RWPE1 (cell line): ENCODE measurements at regions not wholly inside any gene's neighbourhood (a gene's known extent, or its start where the extent isn't known, plus 50 kb on each side); places are given as distances from the start of the nearest gene placed in this dataset.
"Not testable (repeated sequence)": the region's sequence is repeated elsewhere in the genome, so short reads cannot be mapped to it uniquely, and the experiment has no call there.

ENCODE experiments used
- CTCF ChIA-PET: fragments of 350-600 bp; sonication (Branson Sonifier 250); formaldehyde crosslinking; extraction: SDS; loops from one replicate; lab custom pipeline; 2021; lab: Yijun Ruan, JAX
- POLR2A ChIA-PET: fragments of 400-600 bp; formaldehyde crosslinking; extraction: SDS; loops from one replicate; lab custom pipeline; 2020; ENCODE audit warnings: antibody characterized with exemption; ENCODE audit not compliant: low non-redundant PET; lab: Yijun Ruan, JAX
- DNase-seq: peaks from one replicate; pipeline ENCODE4 v3.0.0; 2012; ENCODE audit warnings: low spot score
- H3K27ac ChIP-seq: fragments of 450-650 bp; 2 replicates; pipeline ENCODE4 v1.5.1; 2017
- TF ChIP-seq, protein P1 (sequence below): fragments of 450-650 bp; conservative IDR thresholded peaks from 2 replicates; pipeline ENCODE4 v1.5.1; 2017; ENCODE audit warnings: low read depth, mild to moderate bottlenecking

DNA sequence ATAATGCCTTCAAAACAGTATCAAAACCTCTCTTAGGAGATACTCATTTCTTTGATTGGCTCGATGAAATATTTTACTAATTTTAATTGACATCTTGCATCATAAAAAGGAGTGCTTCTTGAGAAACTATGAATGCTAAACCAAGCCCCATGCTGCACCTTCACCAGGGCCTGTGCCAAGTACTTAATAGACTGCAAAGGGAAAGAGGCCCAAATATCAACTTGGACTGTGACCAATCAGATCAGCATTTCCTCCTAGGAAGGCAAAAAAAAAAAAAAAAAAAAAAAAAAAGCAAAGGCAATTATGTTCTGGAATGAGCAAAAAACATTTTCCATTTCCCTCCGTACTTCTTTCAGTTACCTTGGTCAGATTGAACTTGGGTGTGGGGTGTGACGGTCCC lies 253.0 kb upstream of the SOX4 start:
- ChIA-PET POLR2A (no interaction called here), CTCF (interaction anchor here (0.6 kb wide), 1 partner anchor 63 kb away, joined by 4 read pairs; no protein-coding TSS in a partner anchor)
- no peak overlapping the region for H3K27ac ChIP-seq
- TF ChIP-seq, protein P1, sequence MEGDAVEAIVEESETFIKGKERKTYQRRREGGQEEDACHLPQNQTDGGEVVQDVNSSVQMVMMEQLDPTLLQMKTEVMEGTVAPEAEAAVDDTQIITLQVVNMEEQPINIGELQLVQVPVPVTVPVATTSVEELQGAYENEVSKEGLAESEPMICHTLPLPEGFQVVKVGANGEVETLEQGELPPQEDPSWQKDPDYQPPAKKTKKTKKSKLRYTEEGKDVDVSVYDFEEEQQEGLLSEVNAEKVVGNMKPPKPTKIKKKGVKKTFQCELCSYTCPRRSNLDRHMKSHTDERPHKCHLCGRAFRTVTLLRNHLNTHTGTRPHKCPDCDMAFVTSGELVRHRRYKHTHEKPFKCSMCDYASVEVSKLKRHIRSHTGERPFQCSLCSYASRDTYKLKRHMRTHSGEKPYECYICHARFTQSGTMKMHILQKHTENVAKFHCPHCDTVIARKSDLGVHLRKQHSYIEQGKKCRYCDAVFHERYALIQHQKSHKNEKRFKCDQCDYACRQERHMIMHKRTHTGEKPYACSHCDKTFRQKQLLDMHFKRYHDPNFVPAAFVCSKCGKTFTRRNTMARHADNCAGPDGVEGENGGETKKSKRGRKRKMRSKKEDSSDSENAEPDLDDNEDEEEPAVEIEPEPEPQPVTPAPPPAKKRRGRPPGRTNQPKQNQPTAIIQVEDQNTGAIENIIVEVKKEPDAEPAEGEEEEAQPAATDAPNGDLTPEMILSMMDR: no peak
- DNase-seq: no peak

DNA sequence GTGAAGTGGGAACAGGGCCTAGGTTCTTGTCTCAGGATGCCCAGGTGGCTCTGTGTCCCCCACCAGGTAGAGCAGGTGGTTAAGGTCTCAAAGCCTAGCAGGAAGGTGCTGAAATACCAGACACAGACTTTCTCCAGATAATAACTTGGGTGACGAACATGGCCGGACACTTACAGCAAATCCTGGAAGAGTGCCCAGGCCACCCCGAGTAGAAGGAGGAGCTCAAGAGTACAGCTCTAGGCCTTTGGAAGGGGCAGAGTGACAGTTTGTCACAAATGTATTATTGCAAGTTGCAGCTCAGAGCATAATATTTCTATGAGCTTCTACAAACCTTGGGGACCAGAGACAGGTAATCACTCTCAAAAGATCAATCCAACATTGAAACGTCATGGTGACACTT lies 251.6 kb upstream of the SOX4 start:
- no peak overlapping the region for H3K27ac ChIP-seq
- no peak for DNase-seq
- ChIA-PET POLR2A (no interaction called here), CTCF (no interaction called here)
- TF ChIP-seq, protein P1: no peak

DNA sequence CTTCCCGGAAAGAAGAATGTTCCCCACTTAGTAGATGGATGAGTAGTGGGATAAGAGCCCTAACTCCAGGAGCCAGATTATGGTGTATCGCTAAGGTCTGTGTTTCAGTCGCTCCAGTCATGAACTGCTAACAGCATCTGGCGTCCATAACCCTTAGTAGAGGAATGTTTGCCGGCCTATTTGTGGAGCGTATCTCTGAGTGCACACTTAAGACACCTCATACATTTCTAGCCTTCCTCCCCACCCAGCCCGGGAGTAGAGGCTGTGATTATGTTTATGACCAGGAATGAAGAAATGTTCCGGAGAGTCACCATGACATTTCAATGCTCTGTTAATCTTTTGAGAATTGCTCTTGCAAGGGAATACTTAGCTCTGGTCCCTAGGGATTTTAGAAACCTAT lies 251.1 kb upstream of the SOX4 start:
- POLR2A ChIA-PET: no interaction called here
- TF ChIP-seq, protein P1: no peak
- CTCF ChIA-PET: no interaction called here
- DNase-seq: no peak
- H3K27ac ChIP-seq: no peak overlapping the region

DNA sequence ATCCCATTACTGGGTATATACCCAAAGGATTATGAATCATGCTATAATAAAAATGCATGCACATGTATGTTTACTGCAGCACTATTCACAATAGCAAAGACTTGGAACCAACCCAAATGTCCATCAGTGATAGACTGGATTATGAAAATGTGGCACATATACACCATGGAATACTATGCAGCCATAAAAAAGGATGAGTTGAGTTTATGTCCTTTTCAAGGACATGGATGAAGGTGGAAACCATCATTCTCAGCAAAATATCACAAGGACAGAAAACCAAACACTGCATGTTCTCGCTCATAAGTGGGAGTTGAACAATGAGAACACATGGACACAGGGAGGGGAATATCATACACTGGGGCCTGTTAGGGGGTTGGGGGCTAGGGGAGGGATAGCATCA lies 247.8 kb upstream of the SOX4 start:
- POLR2A ChIA-PET, DNase-seq, CTCF ChIA-PET, H3K27ac ChIP-seq: not testable (repeated sequence)

DNA sequence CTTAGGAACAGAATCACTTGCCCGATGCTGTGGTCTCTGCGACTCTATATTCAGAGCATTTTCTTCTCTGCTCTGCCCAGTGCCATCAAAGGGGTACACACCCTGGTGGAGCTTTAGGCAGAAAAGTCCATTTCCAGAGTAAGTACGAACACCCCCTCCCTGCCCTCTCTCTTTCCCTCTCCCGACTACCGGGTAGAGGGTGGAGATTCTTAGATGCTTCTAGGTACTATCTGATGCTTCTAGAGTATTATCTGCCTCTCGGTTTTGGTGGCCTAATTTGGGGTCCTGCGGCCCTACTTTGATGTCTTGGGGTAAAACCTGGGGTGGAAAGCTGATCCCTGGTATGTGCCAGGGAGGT lies 245.4 kb upstream of the SOX4 start:
- no peak for DNase-seq
- TF ChIP-seq, protein P1: no peak
- POLR2A ChIA-PET: no interaction called here
- CTCF ChIA-PET: no interaction called here
- no peak overlapping the region for H3K27ac ChIP-seq

DNA sequence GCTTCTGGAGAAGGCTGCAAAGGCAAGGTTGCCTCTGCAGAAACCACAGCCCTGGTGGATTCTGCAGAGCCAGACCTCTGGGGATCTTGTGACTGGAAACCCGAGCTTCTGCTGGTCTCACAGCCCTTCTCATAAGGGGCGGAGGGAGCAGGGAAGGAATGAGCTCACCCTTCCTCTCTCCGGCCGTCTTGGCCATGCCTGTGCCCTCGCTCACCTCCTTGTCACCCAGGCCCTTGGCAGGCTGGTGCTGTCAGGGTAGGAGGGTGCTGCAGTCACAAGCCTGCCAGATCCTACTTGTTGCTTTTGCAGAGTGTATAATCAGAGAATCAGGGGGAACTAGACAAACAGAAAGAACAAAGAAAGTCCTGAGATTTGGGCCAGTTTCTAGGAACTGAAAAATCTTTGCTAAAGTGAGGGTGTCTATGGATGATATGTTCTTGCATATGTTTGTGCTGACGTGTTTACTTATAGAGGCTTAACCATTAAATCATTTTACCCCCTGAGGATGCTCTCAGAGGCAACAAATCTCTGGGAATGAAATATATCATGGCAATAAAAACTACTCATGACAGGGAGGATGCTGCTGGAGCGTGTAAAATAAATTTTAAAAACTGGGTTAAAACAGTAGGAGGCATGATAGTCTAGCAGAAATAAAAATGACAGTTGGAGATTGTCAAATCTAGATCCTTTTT lies 244.9 kb upstream of the SOX4 start:
- TF ChIP-seq, protein P1: no peak
- CTCF ChIA-PET: no interaction called here
- DNase-seq: no peak
- POLR2A ChIA-PET: no interaction called here
- no peak overlapping the region for H3K27ac ChIP-seq

DNA sequence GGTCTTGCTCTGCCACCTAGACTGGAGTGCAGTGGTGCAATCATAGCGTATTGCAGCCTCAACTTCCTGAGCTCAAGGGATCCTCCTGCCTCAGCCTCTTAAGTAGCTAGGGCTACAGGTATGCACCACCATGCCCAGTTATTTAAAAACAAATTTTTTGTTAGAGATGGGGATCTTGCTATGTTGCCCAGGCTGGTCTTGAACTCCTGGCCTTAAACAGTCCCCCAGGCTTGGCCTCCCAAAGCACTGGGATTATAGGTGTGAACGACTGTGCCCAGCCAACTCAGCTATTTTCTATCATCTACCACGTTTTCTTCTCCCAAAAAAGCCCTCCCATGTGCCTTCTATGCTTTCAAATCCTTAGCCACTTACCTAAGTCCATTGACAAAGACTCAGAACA lies 243.7 kb upstream of the SOX4 start:
- TF ChIP-seq, protein P1: no peak
- CTCF ChIA-PET: no interaction called here
- POLR2A ChIA-PET: no interaction called here
- DNase-seq: no peak
- H3K27ac ChIP-seq: no peak overlapping the region
